Effector memory CD8-positive, alpha-beta T cell (primary cell): ENCODE measurements at regions not wholly inside any gene's neighbourhood (a gene's known extent, or its start where the extent isn't known, plus 50 kb on each side); places are given as distances from the start of the nearest gene placed in this dataset.

Source experiments
- ATAC-seq: fragments of 150-1000 bp; cut with Tn5 transposase; replicated peaks from 2 replicates; pipeline ENCODE4 v1.10.0; 2021; ENCODE audit warnings: mild to moderate bottlenecking, moderate library complexity
- DNase-seq, 3 experiments: peaks; one replicate each; pipeline ENCODE4 v3.0.0; 2021
- H3K27ac Mint-ChIP-seq, 2 donors: one replicate each; pipeline ENCODE4 v1.8.0; 2022; ENCODE audit warnings: mild to moderate bottlenecking in 2 of 2, mixed read lengths in 2 of 2, moderate library complexity in 2 of 2
- H3K27me3 Mint-ChIP-seq, 2 donors: one replicate each; pipeline ENCODE4 v1.8.0; 2022; ENCODE audit warnings: mixed read lengths in 2 of 2
- H3K36me3 Mint-ChIP-seq: one replicate; pipeline ENCODE4 v1.8.0; 2022; ENCODE audit warnings: mild to moderate bottlenecking, moderate library complexity, mixed read lengths; ENCODE audit not compliant: insufficient read depth
- H3K4me1 Mint-ChIP-seq, 2 donors: one replicate each; pipeline ENCODE4 v1.8.0; 2022; ENCODE audit warnings: low read depth in 2 of 2, mixed read lengths in 2 of 2
- H3K4me3 Mint-ChIP-seq, 2 donors: one replicate each; pipeline ENCODE4 v1.8.0; 2022; ENCODE audit warnings: mild to moderate bottlenecking in 2 of 2, mixed read lengths in 2 of 2, moderate library complexity in 2 of 2
- H3K9me3 Mint-ChIP-seq, 2 donors: one replicate each; pipeline ENCODE4 v1.8.0; 2022; ENCODE audit warnings: mixed read lengths in 2 of 2

- no peak overlapping the region for H3K27ac Mint-ChIP-seq
- DNase-seq: no peak
- H3K9me3 Mint-ChIP-seq: peaks cover 14 to 23% of the 10 kb centered on the region in 2 donors
- no peak overlapping the region for H3K4me3 Mint-ChIP-seq
- no peak for ATAC-seq
- no peaks in the 10 kb centered on the region for H3K27me3 Mint-ChIP-seq
- H3K4me1 Mint-ChIP-seq: no peaks in the 10 kb centered on the region
- no peaks in the 10 kb centered on the region for H3K36me3 Mint-ChIP-seq
These were observed 236.6 kb downstream of the POM121L12 start for GRCh38 chr7:53272081-53272480.

- H3K36me3 Mint-ChIP-seq: no peaks in the 10 kb centered on the region
- no peak overlapping the region for H3K27ac Mint-ChIP-seq
- H3K27me3 Mint-ChIP-seq: no peaks in the 10 kb centered on the region
- H3K4me1 Mint-ChIP-seq: no peaks in the 10 kb centered on the region
- ATAC-seq (no peak), DNase-seq (no peak)
- no peak overlapping the region for H3K4me3 Mint-ChIP-seq
- peaks cover 15 to 28% of the 10 kb centered on the region in 2 donors for H3K9me3 Mint-ChIP-seq
These were observed 245.9 kb downstream of the POM121L12 start for GRCh38 chr7:53281312-53281711.

- no peaks in the 10 kb centered on the region for H3K4me1 Mint-ChIP-seq
- H3K4me3 Mint-ChIP-seq: no peak overlapping the region
- no peak overlapping the region for H3K27ac Mint-ChIP-seq
- ATAC-seq (no peak), DNase-seq (no peak)
- H3K27me3 Mint-ChIP-seq: no peaks in the 10 kb centered on the region
- H3K36me3 Mint-ChIP-seq: no peaks in the 10 kb centered on the region
- H3K9me3 Mint-ChIP-seq: peaks cover 10 to 28% of the 10 kb centered on the region in 2 donors
These were observed 256.9 kb downstream of the POM121L12 start for GRCh38 chr7:53292341-53292740.

- ATAC-seq (no peak), DNase-seq (no peak)
- peaks cover 3% of the 10 kb centered on the region for H3K36me3 Mint-ChIP-seq
- H3K4me3 Mint-ChIP-seq: no peak overlapping the region
- H3K9me3 Mint-ChIP-seq: peaks cover 7 to 12% of the 10 kb centered on the region in 2 donors
- H3K4me1 Mint-ChIP-seq: no peaks in the 10 kb centered on the region
- no peak overlapping the region for H3K27ac Mint-ChIP-seq
- no peaks in the 10 kb centered on the region for H3K27me3 Mint-ChIP-seq
These were observed 267.2 kb downstream of the POM121L12 start for GRCh38 chr7:53302496-53303246.

GRCh38 chr7:53303781-53304180 is 268.3 kb downstream of the POM121L12 start:
- no peak for DNase-seq
- H3K36me3 Mint-ChIP-seq: peaks cover 3% of the 10 kb centered on the region
- ATAC-seq: no peak
- H3K27me3 Mint-ChIP-seq: no peaks in the 10 kb centered on the region
- no peak overlapping the region for H3K27ac Mint-ChIP-seq
- H3K4me1 Mint-ChIP-seq: no peaks in the 10 kb centered on the region
- H3K9me3 Mint-ChIP-seq: peaks cover 7 to 12% of the 10 kb centered on the region in 2 donors
- no peak overlapping the region for H3K4me3 Mint-ChIP-seq

- H3K27me3 Mint-ChIP-seq: no peaks in the 10 kb centered on the region
- ATAC-seq (no peak), DNase-seq (no peak)
- H3K4me1 Mint-ChIP-seq: no peaks in the 10 kb centered on the region
- H3K4me3 Mint-ChIP-seq: no peak overlapping the region
- peaks cover 5% of the 10 kb centered on the region for H3K36me3 Mint-ChIP-seq
- no peak overlapping the region for H3K27ac Mint-ChIP-seq
- H3K9me3 Mint-ChIP-seq: peaks cover 12 to 30% of the 10 kb centered on the region in 2 donors
These were observed 271.4 kb downstream of the POM121L12 start for GRCh38 chr7:53306846-53307245.

GRCh38 chr7:53311205-53311604 is 275.8 kb downstream of the POM121L12 start:
- Mint-ChIP-seq H3K27ac (no peak overlapping the region), H3K27me3 (no peaks in the 10 kb centered on the region), H3K9me3 (peaks cover 0 to 23% of the 10 kb centered on the region in 2 donors), H3K4me3 (no peak overlapping the region), H3K4me1 (no peaks in the 10 kb centered on the region), H3K36me3 (peaks cover 2% of the 10 kb centered on the region)
- ATAC-seq: no peak
- DNase-seq: no peak

- no peaks in the 10 kb centered on the region for H3K4me1 Mint-ChIP-seq
These were observed 280.5 kb downstream of the POM121L12 start for GRCh38 chr7:53315981-53316380.

GRCh38 chr7:53318566-53318965 is 283.1 kb downstream of the POM121L12 start:
- H3K4me3 Mint-ChIP-seq: no peak overlapping the region
- no peak for DNase-seq
- peaks cover 7 to 8% of the 10 kb centered on the region in 2 donors for H3K9me3 Mint-ChIP-seq

More at GRCh38 chr7:53315981-53316380, 280.5 kb downstream of the POM121L12 start:
- Mint-ChIP-seq H3K27ac (no peak overlapping the region), H3K27me3 (no peaks in the 10 kb centered on the region), H3K36me3 (peaks cover 2% of the 10 kb centered on the region), H3K9me3 (peaks cover 4 to 9% of the 10 kb centered on the region in 2 donors), H3K4me3 (no peak overlapping the region)
- ATAC-seq (no peak), DNase-seq (no peak)

GRCh38 chr7:53325061-53325460 is 289.6 kb downstream of the POM121L12 start:
- H3K4me1 Mint-ChIP-seq: no peaks in the 10 kb centered on the region
- ATAC-seq: no peak
- H3K27me3 Mint-ChIP-seq: no peaks in the 10 kb centered on the region
- no peak overlapping the region for H3K27ac Mint-ChIP-seq
- H3K9me3 Mint-ChIP-seq: peaks cover 7 to 26% of the 10 kb centered on the region in 2 donors
- DNase-seq: no peak
- no peaks in the 10 kb centered on the region for H3K36me3 Mint-ChIP-seq
- H3K4me3 Mint-ChIP-seq: no peak overlapping the region

More at GRCh38 chr7:53318566-53318965, 283.1 kb downstream of the POM121L12 start:
- ATAC-seq: no peak
- no peaks in the 10 kb centered on the region for H3K36me3 Mint-ChIP-seq
- no peak overlapping the region for H3K27ac Mint-ChIP-seq
- no peaks in the 10 kb centered on the region for H3K4me1 Mint-ChIP-seq
- no peaks in the 10 kb centered on the region for H3K27me3 Mint-ChIP-seq

GRCh38 chr7:53326634-53327033 is 291.2 kb downstream of the POM121L12 start:
- H3K4me1 Mint-ChIP-seq: no peaks in the 10 kb centered on the region
- no peaks in the 10 kb centered on the region for H3K36me3 Mint-ChIP-seq
- H3K27ac Mint-ChIP-seq: no peak overlapping the region
- peaks cover 6 to 23% of the 10 kb centered on the region in 2 donors for H3K9me3 Mint-ChIP-seq
- H3K27me3 Mint-ChIP-seq: no peaks in the 10 kb centered on the region
- no peak for ATAC-seq
- H3K4me3 Mint-ChIP-seq: no peak overlapping the region
- no peak for DNase-seq

GRCh38 chr7:53336105-53336668 is 300.8 kb downstream of the POM121L12 start:
- Mint-ChIP-seq H3K4me1 (no peaks in the 10 kb centered on the region), H3K27ac (no peak overlapping the region), H3K27me3 (no peaks in the 10 kb centered on the region), H3K36me3 (no peaks in the 10 kb centered on the region), H3K9me3 (peaks cover 5 to 10% of the 10 kb centered on the region in 2 donors), H3K4me3 (no peak overlapping the region)
- DNase-seq (no peak), ATAC-seq (no peak)

- DNase-seq: no peak
- Mint-ChIP-seq H3K9me3 (peaks cover 9 to 29% of the 10 kb centered on the region in 2 donors), H3K27me3 (no peaks in the 10 kb centered on the region), H3K4me1 (no peaks in the 10 kb centered on the region), H3K27ac (no peak overlapping the region), H3K4me3 (no peak overlapping the region), H3K36me3 (peaks cover 3% of the 10 kb centered on the region)
- no peak for ATAC-seq
These were observed 304.8 kb downstream of the POM121L12 start for GRCh38 chr7:53340220-53340619.

- no peak overlapping the region for H3K27ac Mint-ChIP-seq
- no peak overlapping the region for H3K4me3 Mint-ChIP-seq
- no peaks in the 10 kb centered on the region for H3K4me1 Mint-ChIP-seq
- DNase-seq: no peak
- no peak for ATAC-seq
- peaks cover 6 to 11% of the 10 kb centered on the region in 2 donors for H3K9me3 Mint-ChIP-seq
- no peaks in the 10 kb centered on the region for H3K27me3 Mint-ChIP-seq
- no peaks in the 10 kb centered on the region for H3K36me3 Mint-ChIP-seq
These were observed 314.8 kb downstream of the POM121L12 start for GRCh38 chr7:53350241-53350640.
